NB4 (cell line): ENCODE measurements at regions not wholly inside any gene's neighbourhood (a gene's known extent, or its start where the extent isn't known, plus 50 kb on each side); places are given as distances from the start of the nearest gene placed in this dataset.
"Not testable (repeated sequence)": the region's sequence is repeated elsewhere in the genome, so short reads cannot be mapped to it uniquely, and the experiment has no call there.

Experiments
- DNase-seq: peaks from one replicate; pipeline ENCODE4 v3.0.0; 2010; ENCODE audit warnings: low read depth
- H3K4me3 ChIP-seq: one replicate; pipeline ENCODE4 v1.5.1; 2011; ENCODE audit warnings: mild to moderate bottlenecking, low read depth, low read length, moderate library complexity
- MYC ChIP-seq: IDR thresholded peaks from 2 replicates; pipeline ENCODE4 v1.6.1; 2011; ENCODE audit warnings: low read depth, low read length
- POLR2A ChIP-seq: IDR thresholded peaks from 2 replicates; pipeline ENCODE4 v1.6.1; 2011; ENCODE audit warnings: mild to moderate bottlenecking; ENCODE audit not compliant: insufficient read length; ENCODE audit errors: extremely low read depth
- TF ChIP-seq, protein P1 (sequence below): IDR thresholded peaks from one replicate; pipeline ENCODE4 v1.5.1; 2012; ENCODE audit warnings: low read depth, low read length
- TF ChIP-seq, protein P2 (sequence below): IDR thresholded peaks from 2 replicates; pipeline ENCODE4 v1.6.1; 2011; ENCODE audit warnings: low read depth, low read length

DNA sequence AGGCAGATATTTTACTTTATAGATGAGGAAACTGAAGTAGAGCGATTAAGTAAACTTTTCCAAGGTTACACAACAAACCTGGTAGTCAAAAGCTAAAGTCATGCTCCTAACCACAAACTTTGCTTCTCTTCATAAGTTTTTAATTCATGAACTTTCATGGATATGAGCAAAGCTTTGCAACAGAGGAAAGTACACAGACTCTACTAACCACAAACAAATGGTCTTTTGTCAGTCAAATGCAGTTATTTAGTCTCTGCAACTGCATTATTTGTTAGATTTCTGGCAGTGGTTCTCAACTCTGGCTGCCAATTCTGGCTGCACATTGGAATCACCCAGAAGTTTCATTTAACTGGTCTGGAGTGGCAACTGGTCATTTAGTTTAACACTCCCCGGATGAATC, 140.6 kb upstream of the TMEM168 start:
- TF ChIP-seq MYC: no peak
- no peak for TF ChIP-seq POLR2A
- TF ChIP-seq, protein P1, sequence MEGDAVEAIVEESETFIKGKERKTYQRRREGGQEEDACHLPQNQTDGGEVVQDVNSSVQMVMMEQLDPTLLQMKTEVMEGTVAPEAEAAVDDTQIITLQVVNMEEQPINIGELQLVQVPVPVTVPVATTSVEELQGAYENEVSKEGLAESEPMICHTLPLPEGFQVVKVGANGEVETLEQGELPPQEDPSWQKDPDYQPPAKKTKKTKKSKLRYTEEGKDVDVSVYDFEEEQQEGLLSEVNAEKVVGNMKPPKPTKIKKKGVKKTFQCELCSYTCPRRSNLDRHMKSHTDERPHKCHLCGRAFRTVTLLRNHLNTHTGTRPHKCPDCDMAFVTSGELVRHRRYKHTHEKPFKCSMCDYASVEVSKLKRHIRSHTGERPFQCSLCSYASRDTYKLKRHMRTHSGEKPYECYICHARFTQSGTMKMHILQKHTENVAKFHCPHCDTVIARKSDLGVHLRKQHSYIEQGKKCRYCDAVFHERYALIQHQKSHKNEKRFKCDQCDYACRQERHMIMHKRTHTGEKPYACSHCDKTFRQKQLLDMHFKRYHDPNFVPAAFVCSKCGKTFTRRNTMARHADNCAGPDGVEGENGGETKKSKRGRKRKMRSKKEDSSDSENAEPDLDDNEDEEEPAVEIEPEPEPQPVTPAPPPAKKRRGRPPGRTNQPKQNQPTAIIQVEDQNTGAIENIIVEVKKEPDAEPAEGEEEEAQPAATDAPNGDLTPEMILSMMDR: no peak
- TF ChIP-seq, protein P2, sequence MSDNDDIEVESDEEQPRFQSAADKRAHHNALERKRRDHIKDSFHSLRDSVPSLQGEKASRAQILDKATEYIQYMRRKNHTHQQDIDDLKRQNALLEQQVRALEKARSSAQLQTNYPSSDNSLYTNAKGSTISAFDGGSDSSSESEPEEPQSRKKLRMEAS: no peak
- H3K4me3 ChIP-seq: no peak overlapping the region
- DNase-seq: peak; percentile 85

DNA sequence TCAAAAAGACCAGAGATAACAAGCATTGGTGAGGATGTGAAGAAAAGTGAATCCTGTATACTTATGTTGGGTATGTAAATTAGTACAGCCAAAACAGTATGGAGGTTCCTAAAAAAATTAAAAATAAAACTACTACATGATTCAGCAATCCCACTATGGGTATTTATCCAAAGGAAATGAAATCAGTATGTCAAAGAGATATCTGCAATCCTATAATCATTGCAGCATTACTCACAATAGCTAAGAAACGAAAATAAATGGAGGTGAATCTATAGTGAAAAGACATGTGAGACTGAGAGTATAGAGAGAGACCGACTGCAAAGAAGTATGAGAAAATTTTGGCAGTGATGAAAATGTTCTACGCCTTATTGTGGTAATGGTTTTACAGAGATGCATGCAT, 139.2 kb upstream of the TMEM168 start:
- DNase-seq: no peak
- TF ChIP-seq POLR2A (no peak), MYC (no peak)
- TF ChIP-seq, protein P1: no peak
- TF ChIP-seq, protein P2: no peak
- no peak overlapping the region for H3K4me3 ChIP-seq

DNA sequence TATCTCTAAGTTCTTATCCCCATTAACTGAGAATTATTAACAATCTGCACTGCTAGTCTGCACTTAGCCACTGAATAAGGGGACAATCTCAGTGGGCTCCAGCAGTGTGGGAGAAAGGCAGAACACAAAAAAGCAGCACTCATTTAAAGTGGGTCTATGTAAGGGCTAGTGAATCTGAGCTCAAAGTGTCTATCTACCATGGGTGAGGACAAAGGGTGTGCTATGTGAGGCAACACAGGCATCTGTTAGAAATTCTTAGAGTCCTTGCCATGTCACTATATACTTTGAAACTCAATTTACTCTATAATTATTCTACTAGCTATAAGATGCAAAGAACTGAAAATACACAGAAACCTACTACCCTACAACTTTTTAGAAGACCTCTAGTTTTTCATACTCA, 135.8 kb upstream of the TMEM168 start:
- TF ChIP-seq, protein P2: no peak
- no peak for TF ChIP-seq POLR2A
- TF ChIP-seq MYC: no peak
- TF ChIP-seq, protein P1: no peak
- no peak for DNase-seq
- no peak overlapping the region for H3K4me3 ChIP-seq

DNA sequence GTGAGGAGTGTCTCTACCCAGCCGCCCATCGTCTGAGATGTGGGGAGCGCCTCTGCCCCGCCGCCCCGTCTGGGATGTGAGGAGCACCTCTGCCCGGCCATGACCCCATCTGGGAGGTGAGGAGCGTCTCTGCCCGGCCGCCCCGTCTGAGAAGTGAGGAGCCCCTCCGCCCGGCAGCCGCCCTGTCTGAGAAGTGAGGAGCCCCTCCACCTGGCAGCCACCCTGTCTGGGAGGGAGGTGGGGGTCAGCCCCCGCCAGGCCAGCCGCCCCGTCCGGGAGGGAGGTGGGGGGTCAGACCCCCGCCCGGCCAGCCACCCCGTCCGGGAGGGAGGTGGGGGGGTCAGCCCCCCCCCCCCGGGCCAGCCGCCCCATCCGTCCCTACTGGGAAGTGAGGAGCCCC, 132.4 kb upstream of the TMEM168 start:
- DNase-seq: not testable (repeated sequence)

DNA sequence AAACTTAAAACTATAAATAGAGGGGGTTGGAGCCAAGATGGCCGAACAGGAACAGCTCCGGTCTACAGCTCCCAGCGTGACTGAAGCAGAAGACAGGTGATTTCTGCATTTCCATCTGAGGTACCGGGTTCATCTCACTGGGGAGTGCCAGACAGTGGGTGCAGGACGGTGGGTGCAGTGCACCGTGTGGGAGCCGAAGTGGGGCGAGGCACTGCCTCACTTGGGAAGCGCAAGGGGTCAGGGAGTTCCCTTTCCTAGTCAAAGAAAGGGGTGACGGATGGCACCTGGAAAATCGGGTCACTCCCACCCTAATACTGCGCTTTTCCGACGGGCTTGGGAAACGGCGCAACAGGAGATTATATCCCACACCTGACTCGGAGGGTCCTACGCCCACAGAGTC, 126.2 kb upstream of the TMEM168 start:
- DNase-seq, H3K4me3 ChIP-seq: not testable (repeated sequence)

More for the DNA sequence above, 132.4 kb upstream of the TMEM168 start:
- not testable (repeated sequence) for H3K4me3 ChIP-seq

DNA sequence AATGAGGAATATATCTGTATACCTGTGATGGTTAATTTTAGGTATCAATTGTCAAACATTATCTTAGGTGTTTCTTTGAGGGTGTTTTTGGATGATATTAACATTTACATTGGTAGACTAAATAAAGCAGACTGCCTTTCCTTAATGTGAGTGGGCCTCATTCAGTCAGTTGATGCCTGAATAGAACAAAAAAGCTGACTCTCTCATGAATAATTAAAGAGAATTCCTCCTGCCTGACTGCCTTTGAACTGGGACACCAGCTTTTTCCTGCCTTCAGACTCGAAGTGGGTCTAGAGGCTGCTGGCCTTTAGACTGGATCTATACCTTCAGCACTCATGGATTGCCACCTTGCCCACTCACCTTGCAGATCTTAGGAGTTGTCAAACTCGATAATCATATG, 117.9 kb upstream of the TMEM168 start:
- TF ChIP-seq, protein P1: no peak
- TF ChIP-seq, protein P2: no peak
- TF ChIP-seq MYC: no peak
- TF ChIP-seq POLR2A: no peak
- H3K4me3 ChIP-seq: no peak overlapping the region
- DNase-seq: no peak

DNA sequence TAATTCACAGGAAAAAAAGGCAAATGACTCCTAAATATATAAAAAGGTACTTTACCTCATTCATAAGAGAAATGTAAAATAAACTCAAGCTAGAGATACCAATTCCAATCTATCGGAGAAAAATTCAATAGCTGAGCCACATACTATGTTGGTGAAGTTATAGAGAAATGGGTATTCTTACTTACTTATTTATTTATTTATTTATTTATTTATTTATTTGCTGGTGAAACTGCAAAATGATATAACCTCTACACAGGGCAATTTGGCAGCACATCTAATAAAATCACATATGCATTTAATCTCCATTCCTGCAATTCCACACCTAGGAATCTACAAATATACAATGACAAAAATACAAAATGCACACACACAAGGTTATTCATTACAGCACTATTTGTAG, 117.5 kb upstream of the TMEM168 start:
- H3K4me3 ChIP-seq: no peak overlapping the region
- TF ChIP-seq, protein P2: no peak
- TF ChIP-seq MYC (no peak), POLR2A (no peak)
- TF ChIP-seq, protein P1: no peak
- DNase-seq: no peak
